ENCODE measurements at regions not wholly inside any gene's neighbourhood (a gene's known extent, or its start where the extent isn't known, plus 50 kb on each side); places are given as distances from the start of the nearest gene placed in this dataset.

GRCh38 chr11:115820026-115820425, 315.8 kb upstream of the CADM1 start:
- TF ChIP-seq, protein P1, sequence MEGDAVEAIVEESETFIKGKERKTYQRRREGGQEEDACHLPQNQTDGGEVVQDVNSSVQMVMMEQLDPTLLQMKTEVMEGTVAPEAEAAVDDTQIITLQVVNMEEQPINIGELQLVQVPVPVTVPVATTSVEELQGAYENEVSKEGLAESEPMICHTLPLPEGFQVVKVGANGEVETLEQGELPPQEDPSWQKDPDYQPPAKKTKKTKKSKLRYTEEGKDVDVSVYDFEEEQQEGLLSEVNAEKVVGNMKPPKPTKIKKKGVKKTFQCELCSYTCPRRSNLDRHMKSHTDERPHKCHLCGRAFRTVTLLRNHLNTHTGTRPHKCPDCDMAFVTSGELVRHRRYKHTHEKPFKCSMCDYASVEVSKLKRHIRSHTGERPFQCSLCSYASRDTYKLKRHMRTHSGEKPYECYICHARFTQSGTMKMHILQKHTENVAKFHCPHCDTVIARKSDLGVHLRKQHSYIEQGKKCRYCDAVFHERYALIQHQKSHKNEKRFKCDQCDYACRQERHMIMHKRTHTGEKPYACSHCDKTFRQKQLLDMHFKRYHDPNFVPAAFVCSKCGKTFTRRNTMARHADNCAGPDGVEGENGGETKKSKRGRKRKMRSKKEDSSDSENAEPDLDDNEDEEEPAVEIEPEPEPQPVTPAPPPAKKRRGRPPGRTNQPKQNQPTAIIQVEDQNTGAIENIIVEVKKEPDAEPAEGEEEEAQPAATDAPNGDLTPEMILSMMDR (IDR thresholded peaks at IDR 0.05): no peak
- TF ChIP-seq, protein P2, sequence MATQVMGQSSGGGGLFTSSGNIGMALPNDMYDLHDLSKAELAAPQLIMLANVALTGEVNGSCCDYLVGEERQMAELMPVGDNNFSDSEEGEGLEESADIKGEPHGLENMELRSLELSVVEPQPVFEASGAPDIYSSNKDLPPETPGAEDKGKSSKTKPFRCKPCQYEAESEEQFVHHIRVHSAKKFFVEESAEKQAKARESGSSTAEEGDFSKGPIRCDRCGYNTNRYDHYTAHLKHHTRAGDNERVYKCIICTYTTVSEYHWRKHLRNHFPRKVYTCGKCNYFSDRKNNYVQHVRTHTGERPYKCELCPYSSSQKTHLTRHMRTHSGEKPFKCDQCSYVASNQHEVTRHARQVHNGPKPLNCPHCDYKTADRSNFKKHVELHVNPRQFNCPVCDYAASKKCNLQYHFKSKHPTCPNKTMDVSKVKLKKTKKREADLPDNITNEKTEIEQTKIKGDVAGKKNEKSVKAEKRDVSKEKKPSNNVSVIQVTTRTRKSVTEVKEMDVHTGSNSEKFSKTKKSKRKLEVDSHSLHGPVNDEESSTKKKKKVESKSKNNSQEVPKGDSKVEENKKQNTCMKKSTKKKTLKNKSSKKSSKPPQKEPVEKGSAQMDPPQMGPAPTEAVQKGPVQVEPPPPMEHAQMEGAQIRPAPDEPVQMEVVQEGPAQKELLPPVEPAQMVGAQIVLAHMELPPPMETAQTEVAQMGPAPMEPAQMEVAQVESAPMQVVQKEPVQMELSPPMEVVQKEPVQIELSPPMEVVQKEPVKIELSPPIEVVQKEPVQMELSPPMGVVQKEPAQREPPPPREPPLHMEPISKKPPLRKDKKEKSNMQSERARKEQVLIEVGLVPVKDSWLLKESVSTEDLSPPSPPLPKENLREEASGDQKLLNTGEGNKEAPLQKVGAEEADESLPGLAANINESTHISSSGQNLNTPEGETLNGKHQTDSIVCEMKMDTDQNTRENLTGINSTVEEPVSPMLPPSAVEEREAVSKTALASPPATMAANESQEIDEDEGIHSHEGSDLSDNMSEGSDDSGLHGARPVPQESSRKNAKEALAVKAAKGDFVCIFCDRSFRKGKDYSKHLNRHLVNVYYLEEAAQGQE (IDR thresholded peaks at IDR 0.05; ENCODE audit: insufficient read depth in 1 of 2, low read depth in 2 of 2, low read length in 1 of 2): no peak
- TF ChIP-seq POLR2AphosphoS5 (IDR thresholded peaks at IDR 0.05; ENCODE audit: low read depth, low read length) (no peak), SIN3A (IDR thresholded peaks at IDR 0.05; ENCODE audit: borderline replicate concordance, insufficient read depth, low read depth, low read length) (no peak)
